ENCODE measurements at regions not wholly inside any gene's neighbourhood (a gene's known extent, or its start where the extent isn't known, plus 50 kb on each side); places are given as distances from the start of the nearest gene placed in this dataset.

DNA sequence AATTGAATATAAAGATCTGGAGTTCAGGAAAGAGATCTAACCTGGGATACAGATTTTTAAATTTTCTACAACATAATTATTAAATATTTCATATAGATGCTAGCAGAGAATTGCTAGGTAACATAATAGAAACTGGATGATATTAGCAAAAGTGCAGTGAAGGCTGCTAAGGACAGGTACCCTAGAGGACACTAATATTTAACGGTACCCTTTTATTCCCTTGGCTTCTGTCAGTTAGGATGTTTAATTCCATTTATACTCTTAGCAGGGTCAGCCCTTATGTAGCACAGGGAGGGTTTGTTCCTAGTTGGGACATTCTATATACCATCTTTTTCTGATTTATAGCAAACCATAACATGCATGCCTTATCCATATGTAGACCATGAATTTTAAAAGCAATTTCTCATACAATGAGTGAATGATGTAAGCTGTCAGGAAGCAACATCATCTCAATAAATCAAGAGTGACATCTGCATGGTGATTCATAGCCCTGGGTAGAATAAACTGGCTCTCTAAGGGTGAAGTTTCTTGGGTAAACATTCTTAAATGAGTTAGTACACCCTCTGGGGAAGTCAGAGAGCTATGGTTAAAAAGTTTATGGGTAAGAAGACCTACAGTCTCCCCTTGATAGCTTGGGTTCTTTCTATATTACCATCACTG lies 404.4 kb upstream of the MGAT4C start:
- Histone ChIP-seq H3K27ac (ENCODE audit: low read depth, low read length) (no peak overlapping the region), H3K27me3 (ENCODE audit: control insufficient read depth, low read length) (no peaks in the 10 kb centered on the region), H3F3A (ENCODE audit: control insufficient read depth, insufficient read depth) (no peaks in the 10 kb centered on the region), H4K20me1 (ENCODE audit: control insufficient read depth, insufficient read depth, low read depth, low read length) (no peaks in the 10 kb centered on the region), H3K79me2 (ENCODE audit: control insufficient read depth, low read length) (no peaks in the 10 kb centered on the region), H3K36me3 (ENCODE audit: control insufficient read depth, low read length) (no peaks in the 10 kb centered on the region), H3K9me2 (replicated peaks; ENCODE audit: control insufficient read depth, low read length) (no peaks in the 10 kb centered on the region), H3K4me3 (ENCODE audit: low read length) (no peak overlapping the region), H3K4me2 (ENCODE audit: low read length) (no peak overlapping the region), H3K4me1 (ENCODE audit: control insufficient read depth, low read length) (no peaks in the 10 kb centered on the region), H3K9me3 (ENCODE audit: control insufficient read depth, insufficient read depth, low read length) (no peaks in the 10 kb centered on the region)
- no peak for TF ChIP-seq EZH2phosphoT487 (IDR thresholded peaks at IDR 0.05; ENCODE audit: borderline replicate concordance, low read length)
- TF ChIP-seq, protein P1, sequence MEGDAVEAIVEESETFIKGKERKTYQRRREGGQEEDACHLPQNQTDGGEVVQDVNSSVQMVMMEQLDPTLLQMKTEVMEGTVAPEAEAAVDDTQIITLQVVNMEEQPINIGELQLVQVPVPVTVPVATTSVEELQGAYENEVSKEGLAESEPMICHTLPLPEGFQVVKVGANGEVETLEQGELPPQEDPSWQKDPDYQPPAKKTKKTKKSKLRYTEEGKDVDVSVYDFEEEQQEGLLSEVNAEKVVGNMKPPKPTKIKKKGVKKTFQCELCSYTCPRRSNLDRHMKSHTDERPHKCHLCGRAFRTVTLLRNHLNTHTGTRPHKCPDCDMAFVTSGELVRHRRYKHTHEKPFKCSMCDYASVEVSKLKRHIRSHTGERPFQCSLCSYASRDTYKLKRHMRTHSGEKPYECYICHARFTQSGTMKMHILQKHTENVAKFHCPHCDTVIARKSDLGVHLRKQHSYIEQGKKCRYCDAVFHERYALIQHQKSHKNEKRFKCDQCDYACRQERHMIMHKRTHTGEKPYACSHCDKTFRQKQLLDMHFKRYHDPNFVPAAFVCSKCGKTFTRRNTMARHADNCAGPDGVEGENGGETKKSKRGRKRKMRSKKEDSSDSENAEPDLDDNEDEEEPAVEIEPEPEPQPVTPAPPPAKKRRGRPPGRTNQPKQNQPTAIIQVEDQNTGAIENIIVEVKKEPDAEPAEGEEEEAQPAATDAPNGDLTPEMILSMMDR (IDR thresholded peaks at IDR 0.05; ENCODE audit: low read depth, low read length, poor library complexity, severe bottlenecking), result no peak

- H3K9me2 ChIP-seq (replicated peaks; ENCODE audit: control insufficient read depth, low read length), result no peaks in the 10 kb centered on the region
- H3K4me1 ChIP-seq (ENCODE audit: control insufficient read depth, low read length), result no peaks in the 10 kb centered on the region
- H3K4me2 ChIP-seq (ENCODE audit: low read length), result no peak overlapping the region
- H3K36me3 ChIP-seq (ENCODE audit: control insufficient read depth, low read length), result no peaks in the 10 kb centered on the region
- H4K20me1 ChIP-seq (ENCODE audit: control insufficient read depth, insufficient read depth, low read depth, low read length), result no peaks in the 10 kb centered on the region
- H3K79me2 ChIP-seq (ENCODE audit: control insufficient read depth, low read length), result no peaks in the 10 kb centered on the region
- TF ChIP-seq, protein P1 (IDR thresholded peaks at IDR 0.05; ENCODE audit: low read depth, low read length, poor library complexity, severe bottlenecking), result no peak
- no peak for TF ChIP-seq EZH2phosphoT487 (IDR thresholded peaks at IDR 0.05; ENCODE audit: borderline replicate concordance, low read length)
- H3F3A ChIP-seq (ENCODE audit: control insufficient read depth, insufficient read depth), result no peaks in the 10 kb centered on the region
- no peaks in the 10 kb centered on the region for H3K9me3 ChIP-seq (ENCODE audit: control insufficient read depth, insufficient read depth, low read length)
- H3K27ac ChIP-seq (ENCODE audit: low read depth, low read length), result no peak overlapping the region
- no peaks in the 10 kb centered on the region for H3K27me3 ChIP-seq (ENCODE audit: control insufficient read depth, low read length)
- H3K4me3 ChIP-seq (ENCODE audit: low read length), result no peak overlapping the region
These were observed 403.8 kb upstream of the MGAT4C start for GRCh38 chr12:86659985-86660384.

- no peak overlapping the region for H3K27ac ChIP-seq (ENCODE audit: low read depth, low read length)
- no peaks in the 10 kb centered on the region for H3K4me1 ChIP-seq (ENCODE audit: control insufficient read depth, low read length)
- no peaks in the 10 kb centered on the region for H4K20me1 ChIP-seq (ENCODE audit: control insufficient read depth, insufficient read depth, low read depth, low read length)
- H3K9me2 ChIP-seq (replicated peaks; ENCODE audit: control insufficient read depth, low read length), result no peaks in the 10 kb centered on the region
- no peaks in the 10 kb centered on the region for H3K36me3 ChIP-seq (ENCODE audit: control insufficient read depth, low read length)
- H3K9me3 ChIP-seq (ENCODE audit: control insufficient read depth, insufficient read depth, low read length), result no peaks in the 10 kb centered on the region
- no peaks in the 10 kb centered on the region for H3F3A ChIP-seq (ENCODE audit: control insufficient read depth, insufficient read depth)
- H3K79me2 ChIP-seq (ENCODE audit: control insufficient read depth, low read length), result no peaks in the 10 kb centered on the region
- TF ChIP-seq EZH2phosphoT487 (IDR thresholded peaks at IDR 0.05; ENCODE audit: borderline replicate concordance, low read length), result no peak
- TF ChIP-seq, protein P1 (IDR thresholded peaks at IDR 0.05; ENCODE audit: low read depth, low read length, poor library complexity, severe bottlenecking), result no peak
- H3K4me2 ChIP-seq (ENCODE audit: low read length), result no peak overlapping the region
- H3K4me3 ChIP-seq (ENCODE audit: low read length), result no peak overlapping the region
- H3K27me3 ChIP-seq (ENCODE audit: control insufficient read depth, low read length), result no peaks in the 10 kb centered on the region
These were observed 402.1 kb upstream of the MGAT4C start for GRCh38 chr12:86658303-86658702.

All from DOHH2 (cell line).